GM19324 (cell line): ENCODE measurements at regions not wholly inside any gene's neighbourhood (a gene's known extent, or its start where the extent isn't known, plus 50 kb on each side); places are given as distances from the start of the nearest gene placed in this dataset.

Experiments used
- ATAC-seq: cut with Tn5 transposase; IDR thresholded peaks from one replicate; pipeline ENCODE4 v1.9.1; 2021; ENCODE audit warnings: mild to moderate bottlenecking, moderate library complexity; ENCODE audit not compliant: unreplicated experiment, low FRiP score

GRCh38 chr15:93414576-93415231, 325.7 kb upstream of the RGMA start:
- ATAC-seq: no peak

GRCh38 chr15:93413745-93414144, 324.7 kb upstream of the RGMA start:
- ATAC-seq: no peak

GRCh38 chr15:93399121-93399520, 310.1 kb upstream of the RGMA start:
- no peak for ATAC-seq

GRCh38 chr15:93389211-93389610, 300.2 kb upstream of the RGMA start:
- no peak for ATAC-seq

- no peak for ATAC-seq
Observed at GRCh38 chr15:93384886-93385285, 295.9 kb upstream of the RGMA start.

- no peak for ATAC-seq
Observed at GRCh38 chr15:93382200-93382820, 293.3 kb upstream of the RGMA start.

- no peak for ATAC-seq
Observed at GRCh38 chr15:93378558-93378957, 289.5 kb upstream of the RGMA start.

- no peak for ATAC-seq
Observed at GRCh38 chr15:93372865-93373223, 283.8 kb upstream of the RGMA start.

GRCh38 chr15:93372208-93372864, 283.3 kb upstream of the RGMA start:
- no peak for ATAC-seq

GRCh38 chr15:93366387-93367100, 277.5 kb upstream of the RGMA start:
- no peak for ATAC-seq

- no peak for ATAC-seq
Observed at GRCh38 chr15:93362821-93363220, 273.8 kb upstream of the RGMA start.

- ATAC-seq: no peak
Observed at GRCh38 chr15:93362203-93362602, 273.2 kb upstream of the RGMA start.

GRCh38 chr15:93361703-93362102, 272.7 kb upstream of the RGMA start:
- no peak for ATAC-seq

GRCh38 chr15:93360976-93361375, 272.0 kb upstream of the RGMA start:
- ATAC-seq: no peak

- ATAC-seq: no peak
Observed at GRCh38 chr15:93360318-93360717, 271.3 kb upstream of the RGMA start.

- ATAC-seq: no peak
Observed at GRCh38 chr15:93359425-93360131, 270.6 kb upstream of the RGMA start.

GRCh38 chr15:93359060-93359408, 270.0 kb upstream of the RGMA start:
- no peak for ATAC-seq

GRCh38 chr15:93358166-93359059, 269.4 kb upstream of the RGMA start:
- ATAC-seq: no peak

GRCh38 chr15:93348711-93349545, 259.9 kb upstream of the RGMA start:
- no peak for ATAC-seq
